ENCODE measurements at regions not wholly inside any gene's neighbourhood (a gene's known extent, or its start where the extent isn't known, plus 50 kb on each side); places are given as distances from the start of the nearest gene placed in this dataset.

DNA sequence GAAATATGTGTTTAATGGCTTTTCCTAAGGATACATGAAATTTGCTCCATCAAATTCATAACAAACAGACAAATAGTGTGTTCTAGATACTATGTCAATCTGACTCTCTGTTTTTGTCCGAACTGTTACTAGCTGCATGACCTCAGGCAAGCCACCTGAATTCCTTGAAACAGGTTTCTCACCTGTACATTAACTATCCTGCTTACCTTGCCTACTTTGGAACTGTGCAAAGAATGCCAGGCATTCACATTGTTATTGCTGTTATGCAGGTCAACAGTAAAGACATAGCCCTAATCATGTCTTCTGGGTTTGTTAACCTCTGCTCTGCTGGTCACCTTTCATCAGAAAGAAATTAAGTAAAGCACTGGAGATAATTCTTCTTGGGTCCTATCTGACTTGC lies 1283.9 kb upstream of the CELF2 start:
- no peak for ATAC-seq (ENCODE audit: poor library complexity)
- DNase-seq = no peak
- intact Hi-C loops (cut with DNase I) = no loop called here

DNA sequence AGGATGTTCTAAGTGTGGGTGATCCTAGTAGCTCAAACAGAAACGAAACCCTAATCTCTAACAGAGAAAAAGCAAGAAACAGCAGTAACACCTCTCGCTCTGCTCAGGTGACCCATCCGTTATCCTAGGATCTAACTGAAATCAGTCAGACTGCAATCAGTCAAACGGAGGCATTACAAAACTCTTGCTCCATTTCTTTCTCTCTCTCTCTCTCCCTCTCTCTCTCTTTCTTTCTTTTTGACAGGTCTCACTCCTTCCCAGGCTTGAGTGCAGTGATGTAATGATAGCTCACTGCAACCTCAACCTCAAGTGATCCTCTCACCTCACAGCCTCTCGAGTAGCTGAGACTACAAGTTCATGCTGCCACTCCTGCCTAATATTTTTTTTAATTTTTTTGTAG lies 1283.5 kb upstream of the CELF2 start:
- no peak for ATAC-seq (ENCODE audit: poor library complexity)
- DNase-seq = no peak
- intact Hi-C loops (cut with DNase I) = no loop called here

DNA sequence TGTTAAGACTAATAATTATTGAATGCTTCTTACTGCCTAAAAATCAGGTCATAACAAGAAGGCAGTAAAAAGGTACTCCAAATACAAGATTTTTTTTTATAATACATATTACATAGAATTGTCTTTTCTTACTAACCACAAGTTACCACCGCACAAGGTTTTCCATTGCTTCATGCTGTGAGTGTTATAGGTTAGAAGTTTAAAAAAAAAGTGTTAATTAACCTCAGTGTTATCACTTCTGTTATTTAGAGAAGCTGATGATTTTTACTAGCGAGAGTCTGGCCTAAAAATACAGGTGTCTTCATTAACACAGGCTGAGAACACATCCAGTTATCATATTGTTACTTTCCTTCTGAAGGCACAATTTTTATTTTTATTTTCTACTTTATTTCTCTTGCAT lies 1281.9 kb upstream of the CELF2 start:
- intact Hi-C loops (cut with DNase I) = no loop called here
- ATAC-seq (ENCODE audit: poor library complexity) (no peak), DNase-seq (no peak)

DNA sequence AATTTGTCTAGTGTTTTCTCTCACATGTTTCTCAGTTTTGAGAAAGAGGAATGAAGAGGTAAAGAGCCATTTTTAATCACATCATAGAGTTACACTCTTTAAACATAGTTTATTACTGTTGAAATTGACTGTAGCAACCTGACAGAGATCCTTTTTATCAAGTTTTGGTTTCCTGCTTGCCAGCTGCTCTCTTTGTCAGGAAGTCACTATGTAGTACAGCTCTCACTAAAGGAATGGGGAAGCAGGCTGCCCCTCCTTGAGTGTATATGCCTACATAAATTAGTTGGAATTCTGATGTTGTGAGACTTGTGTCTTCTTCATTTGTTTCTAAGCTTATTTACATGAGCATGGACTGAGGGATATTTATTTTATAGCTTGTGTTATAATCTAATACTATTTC lies 1274.0 kb upstream of the CELF2 start:
- intact Hi-C loops (cut with DNase I) = no loop called here
- DNase-seq (no peak), ATAC-seq (ENCODE audit: poor library complexity) (no peak)

DNA sequence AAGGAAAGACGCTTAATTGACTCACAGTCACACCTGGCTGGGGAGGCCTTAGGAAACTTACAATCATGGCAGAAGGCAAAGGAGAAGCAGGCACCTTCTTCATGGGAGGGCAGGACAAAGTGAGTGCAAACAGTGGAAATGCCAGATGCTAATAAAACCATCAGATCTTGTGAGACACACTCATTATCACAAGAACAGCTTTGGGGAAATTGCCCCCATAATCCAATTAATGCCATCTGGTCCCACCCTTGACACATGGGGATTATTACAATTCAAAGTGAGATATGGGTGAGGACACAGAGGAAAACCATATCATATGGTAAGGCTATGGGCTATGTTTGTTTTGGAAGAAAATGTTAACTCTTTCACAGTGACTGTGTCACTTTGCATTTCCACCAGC lies 1272.5 kb upstream of the CELF2 start:
- DNase-seq (no peak), ATAC-seq (ENCODE audit: poor library complexity) (no peak)
- intact Hi-C loops (cut with DNase I) = no loop called here

DNA sequence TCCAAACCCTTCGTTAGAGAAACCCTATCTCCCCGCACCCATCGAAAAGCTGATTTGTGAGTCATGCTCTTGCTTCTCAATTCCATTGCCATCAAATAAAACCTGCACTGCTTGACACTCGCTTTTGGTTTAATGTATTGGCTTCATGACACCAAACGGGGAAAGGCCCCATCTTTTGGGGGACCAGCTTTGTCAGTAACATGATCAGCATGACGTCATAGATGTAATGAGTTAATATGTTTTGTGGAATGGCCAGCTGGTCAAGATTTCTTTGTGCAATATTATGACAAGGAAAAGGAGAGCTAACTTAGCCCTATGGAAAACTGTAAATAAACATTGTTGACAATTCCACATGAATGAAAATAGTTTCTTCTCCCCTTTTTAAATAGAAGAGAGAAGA lies 1260.5 kb upstream of the CELF2 start:
- DNase-seq (no peak), ATAC-seq (ENCODE audit: poor library complexity) (no peak)
- intact Hi-C loops (cut with DNase I) = no loop called here

DNA sequence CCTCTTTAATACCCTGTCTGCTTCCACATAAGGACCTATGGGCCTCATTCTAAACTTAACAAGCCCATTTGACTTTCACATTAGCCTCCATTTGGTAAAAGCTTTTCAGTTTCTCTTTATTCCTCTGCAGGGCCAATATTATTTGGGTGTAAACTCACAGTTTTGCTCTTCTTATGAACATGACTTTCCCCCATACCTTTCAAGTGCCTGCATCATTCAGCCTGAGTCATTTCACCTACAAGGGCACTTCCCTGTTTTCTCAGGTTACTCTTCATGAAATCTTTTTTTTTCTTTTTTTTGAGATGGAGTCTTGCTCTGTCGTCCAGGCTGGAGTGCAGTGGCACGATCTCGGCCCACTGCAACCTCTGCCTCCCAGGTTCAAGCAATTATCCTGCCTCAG lies 1258.1 kb upstream of the CELF2 start:
- ATAC-seq (ENCODE audit: poor library complexity) (no peak), DNase-seq (no peak)
- intact Hi-C loops (cut with DNase I) = no loop called here

DNA sequence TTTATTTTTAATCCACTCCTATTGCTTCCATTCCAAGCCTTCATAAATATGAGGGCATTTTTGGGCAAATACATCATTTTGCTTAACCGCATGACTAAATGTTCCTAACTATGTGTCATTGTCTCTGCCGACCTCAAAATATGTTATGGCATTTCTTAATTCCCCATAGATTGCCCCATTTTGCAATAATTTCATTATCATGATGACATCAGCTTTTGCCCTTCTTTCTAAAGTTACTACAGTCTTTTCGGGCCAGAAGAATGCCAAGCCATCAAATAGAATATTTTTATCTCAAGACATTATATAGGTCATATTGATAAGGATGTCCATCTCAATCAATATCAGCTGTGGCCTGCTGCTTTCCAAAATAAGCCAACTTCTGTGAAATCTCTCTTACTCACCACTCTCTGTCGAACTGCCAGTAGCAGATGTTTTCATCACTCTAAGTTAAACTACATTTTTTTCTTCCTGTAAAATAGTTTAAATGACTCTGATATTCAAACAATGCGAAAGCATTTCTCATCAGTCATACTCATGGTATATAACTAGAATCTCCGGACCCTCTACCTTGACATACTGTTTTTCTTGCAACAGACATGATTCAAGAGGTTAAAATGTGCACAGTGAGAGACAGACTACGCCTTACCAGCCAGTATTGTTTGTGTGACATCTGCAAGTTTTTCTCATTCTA lies 1254.6 kb upstream of the CELF2 start:
- no peak for DNase-seq
- peak; percentile 29 for ATAC-seq (ENCODE audit: poor library complexity)
- intact Hi-C loops (cut with DNase I) = no loop called here

DNA sequence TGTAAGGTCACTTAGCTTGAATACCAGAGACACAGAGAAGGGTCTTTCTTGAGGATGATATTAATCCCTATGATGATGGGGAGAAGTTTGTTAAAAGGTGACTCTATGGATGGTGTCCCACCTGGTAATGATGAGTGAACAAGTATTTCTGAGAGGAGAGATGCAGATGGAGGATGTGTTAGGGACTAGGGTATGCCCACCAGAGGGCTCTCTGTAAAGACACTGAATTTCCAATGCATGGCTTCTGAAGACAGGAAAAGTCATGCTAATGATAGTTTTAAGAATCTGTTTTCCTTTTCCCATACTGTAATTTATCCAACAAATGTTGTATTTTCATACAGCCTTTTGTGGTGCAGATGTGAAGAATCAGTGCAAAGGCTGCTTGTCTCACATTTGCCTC lies 1250.9 kb upstream of the CELF2 start:
- intact Hi-C loops (cut with DNase I) = no loop called here
- ATAC-seq (ENCODE audit: poor library complexity) = no peak
- DNase-seq = no peak

DNA sequence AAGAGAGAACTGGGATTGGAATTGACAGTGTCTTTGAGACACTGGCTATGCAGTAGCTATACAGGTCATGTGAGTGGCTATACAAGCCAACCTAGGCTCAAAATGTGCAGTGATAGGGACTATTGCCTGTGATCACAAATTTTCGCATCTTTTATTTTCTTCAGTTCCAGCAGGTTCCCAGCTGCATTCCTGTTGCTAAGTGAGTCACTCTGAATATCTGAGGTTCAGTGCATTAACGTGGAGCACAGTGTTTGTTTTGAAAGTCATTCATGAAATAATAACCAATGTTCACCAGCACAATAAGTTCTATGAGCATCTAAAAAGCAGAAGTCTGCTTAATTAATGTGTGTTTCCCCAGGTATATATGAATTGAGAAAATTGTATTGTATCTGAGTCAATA lies 1236.0 kb upstream of the CELF2 start:
- DNase-seq (no peak), ATAC-seq (ENCODE audit: poor library complexity) (no peak)
- intact Hi-C loops (cut with DNase I) = no loop called here

DNA sequence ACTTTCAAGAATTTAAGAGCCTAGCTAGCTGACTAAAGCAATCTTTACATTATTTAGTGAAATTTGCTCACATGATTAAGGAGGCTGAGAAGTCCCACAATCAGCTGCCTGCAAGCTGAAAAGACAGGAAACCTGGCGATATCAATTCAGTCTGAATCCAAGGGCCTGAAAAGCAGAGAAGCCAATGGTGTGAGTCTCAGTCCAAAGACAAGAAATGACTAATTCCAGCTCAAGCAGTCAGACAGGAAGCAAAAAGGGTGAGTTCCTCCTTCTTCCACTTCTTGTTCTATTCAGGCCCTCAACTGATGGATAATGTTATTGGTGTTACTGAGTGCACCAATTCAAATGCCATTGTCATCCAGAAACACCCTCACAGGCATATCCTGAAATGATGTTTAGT lies 1231.6 kb upstream of the CELF2 start:
- ATAC-seq (ENCODE audit: poor library complexity) (no peak), DNase-seq (no peak)
- intact Hi-C loops (cut with DNase I) = no loop called here

DNA sequence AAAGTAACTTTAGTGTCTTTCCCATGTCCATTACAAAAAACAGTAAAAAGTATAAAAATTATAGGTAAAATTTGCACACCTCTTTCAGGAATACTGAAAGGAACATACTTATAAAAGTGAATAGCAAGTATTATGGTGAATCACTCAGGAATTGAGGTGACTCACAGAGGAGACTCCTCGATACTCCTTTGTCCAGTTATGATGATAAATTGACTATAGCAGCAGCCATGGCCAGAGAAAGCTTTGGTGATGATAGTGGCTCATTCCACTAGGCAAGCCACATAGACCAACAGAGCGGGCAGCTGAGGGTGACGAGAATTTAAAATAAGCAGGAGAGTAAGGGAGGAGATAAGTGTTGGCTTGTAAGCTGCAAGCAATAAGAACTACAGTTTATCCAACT lies 1231.1 kb upstream of the CELF2 start:
- ATAC-seq (ENCODE audit: poor library complexity) = no peak
- intact Hi-C loops (cut with DNase I) = no loop called here

DNA sequence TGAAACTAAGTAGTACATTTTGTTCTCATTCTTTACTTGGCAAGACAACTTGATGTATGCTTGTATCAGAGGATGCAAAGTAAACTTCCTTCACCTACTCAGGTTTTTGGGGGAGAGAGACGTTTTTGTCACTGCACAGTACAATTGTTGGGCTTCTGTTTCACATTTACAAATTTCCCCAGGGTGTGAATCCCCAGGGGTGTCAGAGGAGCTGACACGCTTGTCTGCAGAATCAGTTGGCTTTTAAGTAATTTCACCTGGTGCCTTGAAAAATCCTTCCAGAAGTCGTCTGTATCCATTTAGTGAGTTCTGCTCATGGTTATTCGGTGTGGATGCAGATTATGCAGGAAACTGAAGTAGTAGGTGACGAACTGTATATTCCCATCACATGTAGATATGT lies 1227.7 kb upstream of the CELF2 start:
- no peak for ATAC-seq (ENCODE audit: poor library complexity)

More for the DNA sequence above, 1231.1 kb upstream of the CELF2 start:
- no peak for DNase-seq

DNA sequence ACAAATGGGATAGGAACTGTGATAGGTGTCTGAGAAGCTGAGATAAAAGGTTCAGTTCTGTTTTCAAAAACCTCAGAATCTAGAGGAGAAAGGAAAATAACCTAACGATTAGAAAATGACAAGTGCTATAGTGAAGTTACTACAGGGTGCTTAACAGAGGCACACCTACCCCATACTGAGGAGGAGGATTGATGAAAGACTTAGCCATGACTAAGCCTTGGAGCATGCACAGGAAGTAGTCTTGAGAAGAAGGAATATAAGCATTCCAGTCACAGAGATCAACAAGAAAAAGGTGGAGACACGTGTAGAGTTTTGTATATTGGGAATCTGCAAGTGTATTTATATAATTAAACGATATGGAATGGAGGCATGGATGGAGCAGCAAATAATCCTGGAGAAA lies 1225.5 kb upstream of the CELF2 start:
- DNase-seq = no peak
- intact Hi-C loops (cut with DNase I) = no loop called here
- ATAC-seq (ENCODE audit: poor library complexity) = no peak

More for the DNA sequence above, 1227.7 kb upstream of the CELF2 start:
- intact Hi-C loops (cut with DNase I) = no loop called here
- no peak for DNase-seq

DNA sequence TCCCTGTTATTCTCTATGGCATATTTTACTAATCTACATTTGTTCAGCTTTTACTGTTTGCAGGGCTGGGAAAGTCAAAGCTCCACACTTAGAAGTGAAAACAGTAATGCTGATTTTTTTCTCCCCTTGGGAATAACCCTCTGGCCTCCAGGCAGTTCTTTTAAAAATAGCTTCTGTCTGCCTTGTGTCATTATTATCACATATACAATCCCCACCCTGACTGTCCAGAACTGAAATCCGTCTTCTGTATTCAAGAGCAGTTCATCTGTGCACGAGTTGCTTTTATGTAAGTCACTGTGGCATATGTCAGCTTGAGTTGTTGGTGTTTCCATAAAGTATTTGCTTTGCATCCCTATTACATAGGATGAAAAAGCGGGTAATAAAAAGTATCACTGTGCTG lies 1221.1 kb upstream of the CELF2 start:
- ATAC-seq (ENCODE audit: poor library complexity) (no peak), DNase-seq (no peak)
- intact Hi-C loops (cut with DNase I) = no loop called here

DNA sequence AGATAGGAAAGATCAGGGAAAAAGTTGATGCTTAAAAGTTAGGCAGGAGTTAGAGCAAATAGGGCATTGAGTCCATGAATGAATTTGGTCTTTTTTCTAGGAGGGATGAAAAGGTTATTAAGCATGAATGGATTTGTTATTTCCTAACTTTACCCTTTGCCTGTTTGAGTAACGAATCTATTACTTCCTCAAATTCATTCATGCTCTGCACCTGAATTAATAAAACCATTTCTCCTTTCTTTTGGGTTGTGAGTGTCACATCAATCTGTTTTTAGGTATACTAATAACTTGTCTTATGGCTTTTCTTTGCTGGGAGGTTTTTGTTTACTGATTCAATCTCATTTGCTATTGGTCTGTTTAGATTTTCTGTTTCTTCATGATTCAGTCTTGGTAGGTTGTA lies 1217.7 kb upstream of the CELF2 start:
- ATAC-seq (ENCODE audit: poor library complexity) (no peak), DNase-seq (no peak)
- intact Hi-C loops (cut with DNase I) = no loop called here

DNA sequence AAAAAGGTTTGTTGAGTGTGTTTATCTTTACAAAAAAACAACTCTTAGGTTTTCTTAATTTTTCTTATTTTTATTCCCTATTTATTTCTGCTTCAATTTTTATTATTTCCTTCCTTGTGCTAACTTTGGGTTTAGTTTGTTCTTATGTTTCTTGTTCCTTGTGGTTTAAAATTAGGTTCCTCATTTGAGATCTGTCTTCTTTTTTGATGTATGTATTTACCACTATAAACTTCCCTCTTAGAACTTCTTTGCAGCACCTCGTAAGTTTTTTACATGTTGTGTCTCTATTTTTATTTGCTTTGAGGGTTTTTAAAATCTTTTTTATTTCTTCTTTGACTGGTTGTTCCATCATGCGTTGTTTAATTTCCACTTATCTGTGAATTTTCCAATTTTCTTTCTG lies 1217.1 kb upstream of the CELF2 start:
- DNase-seq = no peak
- no peak for ATAC-seq (ENCODE audit: poor library complexity)
- intact Hi-C loops (cut with DNase I) = no loop called here

DNA sequence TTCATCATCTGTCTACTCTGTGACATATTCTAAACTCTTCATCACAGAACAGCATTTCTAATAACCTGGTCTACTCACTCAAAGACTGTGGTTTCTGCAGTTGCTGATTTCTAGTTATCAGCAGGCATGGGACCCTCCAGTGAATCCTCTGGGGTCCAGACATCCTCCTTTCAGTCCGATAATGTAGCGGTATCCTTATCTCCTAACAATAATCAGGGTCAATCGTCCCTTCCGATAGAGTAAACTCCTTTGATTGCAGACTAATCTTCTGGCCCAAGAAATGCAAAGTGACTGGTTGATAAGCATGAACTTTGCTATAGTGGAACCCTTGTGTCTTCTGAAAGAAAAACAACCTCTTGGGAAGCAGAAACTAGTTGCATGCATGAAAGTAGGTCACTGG lies 1209.8 kb upstream of the CELF2 start:
- ATAC-seq (ENCODE audit: poor library complexity) (no peak), DNase-seq (no peak)
- intact Hi-C loops (cut with DNase I) = no loop called here

DNA sequence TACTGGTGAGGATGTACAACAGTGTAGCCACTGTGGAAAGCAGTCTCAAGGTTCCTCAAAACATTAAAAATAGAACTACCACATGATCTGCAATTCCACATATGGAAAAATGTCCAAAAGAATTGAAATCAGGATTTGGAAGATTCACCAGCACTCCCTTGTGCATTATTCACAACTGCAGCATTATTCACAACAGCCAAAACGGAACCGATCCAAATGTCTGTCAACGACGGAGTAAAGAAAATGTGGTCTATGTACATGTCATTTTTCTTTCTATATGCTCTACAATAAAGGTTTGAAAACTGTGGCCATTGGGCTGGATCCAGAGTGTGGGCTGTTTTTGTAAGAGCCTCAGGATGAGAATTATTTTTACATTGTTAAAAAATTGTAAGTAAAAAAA lies 1206.1 kb upstream of the CELF2 start:
- DNase-seq = no peak
- no peak for ATAC-seq (ENCODE audit: poor library complexity)
- intact Hi-C loops (cut with DNase I) = no loop called here

DNA sequence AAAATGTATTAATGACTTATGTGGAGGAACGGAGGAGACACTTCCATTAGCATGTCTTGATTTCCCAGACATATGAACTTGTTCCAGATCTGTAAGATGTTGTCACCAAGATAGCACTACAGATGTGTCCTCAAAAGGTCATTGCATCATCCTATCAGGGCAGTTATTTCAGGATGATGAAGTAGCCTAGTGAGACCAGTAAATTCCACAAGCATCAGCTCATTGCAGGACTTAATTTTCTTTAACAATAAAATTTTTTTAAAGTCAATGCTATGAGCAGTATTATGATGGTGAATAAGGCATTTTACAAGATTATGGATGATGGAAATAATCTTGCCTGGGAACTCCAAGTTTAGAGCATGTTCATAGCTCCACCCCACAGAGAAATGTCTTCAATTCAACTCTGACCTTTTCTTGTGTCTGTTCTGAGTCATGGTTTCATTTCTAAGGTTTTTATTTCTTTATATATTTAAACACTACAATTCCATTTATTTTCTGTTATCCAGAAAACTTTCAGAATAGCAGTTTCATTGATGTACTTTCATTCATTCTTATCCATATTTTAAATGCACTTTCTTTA lies 1203.3 kb upstream of the CELF2 start:
- ATAC-seq (ENCODE audit: poor library complexity) = no peak
- no peak for DNase-seq
- intact Hi-C loops (cut with DNase I) = no loop called here
